Vagina (tissue), 2 donors: ENCODE measurements at regions not wholly inside any gene's neighbourhood (a gene's known extent, or its start where the extent isn't known, plus 50 kb on each side); places are given as distances from the start of the nearest gene placed in this dataset.

Experiments used
- DNase-seq, 2 donors: peaks; one replicate each; pipeline ENCODE4 v3.0.0-alpha.2; 2017; ENCODE audit errors: extremely low spot score in 2 of 2
- H3K27ac ChIP-seq: fragments of 200-600 bp; sonication (generic); one replicate; pipeline ENCODE4 v1.5.1; 2019
- H3K27me3 ChIP-seq: fragments of 200-600 bp; sonication (generic); one replicate; pipeline ENCODE4 v1.5.1; 2019
- H3K36me3 ChIP-seq, 2 donors: fragments of 200-600 bp; sonication (generic); one replicate each; pipeline ENCODE4 v1.5.1; 2017 to 2019
- H3K4me1 ChIP-seq: fragments of 200-600 bp; sonication (generic); one replicate; pipeline ENCODE4 v1.5.1; 2019
- H3K4me3 ChIP-seq, 2 donors: fragments of 200-600 bp; sonication (generic); 1 replicate in 1 of 2; 2 replicates in 1 of 2; pipeline ENCODE4 v1.5.1; 2016 to 2019
- H3K9me3 ChIP-seq: fragments of 200-600 bp; sonication (generic); one replicate; pipeline ENCODE4 v1.5.1; 2019
- POLR2A ChIP-seq, 2 donors: fragments of 450-650 bp; IDR thresholded peaks; one replicate each; pipeline ENCODE4 v1.6.1; 2017; ENCODE audit warnings: antibody characterized with exemption in 2 of 2, mild to moderate bottlenecking in 2 of 2, moderate library complexity in 2 of 2
- POLR2AphosphoS5 ChIP-seq, 2 donors: sonication (generic); formaldehyde crosslinking; IDR thresholded peaks; one replicate each; pipeline ENCODE4 v1.9.0; 2017; ENCODE audit warnings: antibody characterized with exemption in 2 of 2, mild to moderate bottlenecking in 2 of 2, low read depth in 1 of 2; ENCODE audit not compliant: insufficient read depth in 1 of 2
- intact Hi-C: fragments of 100-400 bp; cut with DNase I; formaldehyde crosslinking; loops from one replicate; pipeline ENCODE4 v1.15.1; 2023
- TF ChIP-seq, protein P1 (sequence below), 3 experiments: fragments of 450-650 bp in 2 of 3; fragments of 200-600 bp in 1 of 3; sonication (generic) in 1 of 3; IDR thresholded peaks; one replicate each; pipeline ENCODE4 v1.5.1; 2017 to 2019; ENCODE audit warnings: antibody characterized with exemption in 3 of 3, mild to moderate bottlenecking in 2 of 3, moderate library complexity in 2 of 3

DNA sequence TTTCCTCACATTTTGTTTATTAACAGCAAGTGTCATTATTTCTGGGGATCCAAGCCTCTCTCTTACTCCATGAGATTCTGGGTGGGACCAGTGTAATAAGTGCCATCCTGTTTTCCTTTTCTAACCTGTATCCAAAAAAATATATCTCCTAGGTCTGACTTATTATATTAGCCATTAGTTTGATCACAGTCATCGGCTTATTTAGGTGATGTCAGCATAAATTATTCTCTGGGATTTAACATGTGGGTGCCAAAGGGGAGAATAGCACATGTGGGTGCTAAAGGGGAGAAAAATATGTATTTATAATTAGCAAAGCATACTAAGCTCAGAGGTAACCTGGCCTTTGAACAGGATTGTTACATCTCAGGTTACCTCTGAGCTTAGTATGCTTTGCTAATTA is 293.8 kb upstream of the SEMA3D start:
- Histone ChIP-seq H3K4me3 (no peak overlapping the region), H3K9me3 (no peaks in the 10 kb centered on the region), H3K36me3 (no peaks in the 10 kb centered on the region), H3K27me3 (no peaks in the 10 kb centered on the region), H3K4me1 (peaks cover 8% of the 10 kb centered on the region), H3K27ac (no peak overlapping the region)
- intact Hi-C loops = no loop called here
- DNase-seq = no peak
- no peak for TF ChIP-seq POLR2AphosphoS5 (IDR thresholded peaks at IDR 0.05; ENCODE audit: insufficient read depth in 1 of 2, low read depth in 1 of 2)
- TF ChIP-seq, protein P1, sequence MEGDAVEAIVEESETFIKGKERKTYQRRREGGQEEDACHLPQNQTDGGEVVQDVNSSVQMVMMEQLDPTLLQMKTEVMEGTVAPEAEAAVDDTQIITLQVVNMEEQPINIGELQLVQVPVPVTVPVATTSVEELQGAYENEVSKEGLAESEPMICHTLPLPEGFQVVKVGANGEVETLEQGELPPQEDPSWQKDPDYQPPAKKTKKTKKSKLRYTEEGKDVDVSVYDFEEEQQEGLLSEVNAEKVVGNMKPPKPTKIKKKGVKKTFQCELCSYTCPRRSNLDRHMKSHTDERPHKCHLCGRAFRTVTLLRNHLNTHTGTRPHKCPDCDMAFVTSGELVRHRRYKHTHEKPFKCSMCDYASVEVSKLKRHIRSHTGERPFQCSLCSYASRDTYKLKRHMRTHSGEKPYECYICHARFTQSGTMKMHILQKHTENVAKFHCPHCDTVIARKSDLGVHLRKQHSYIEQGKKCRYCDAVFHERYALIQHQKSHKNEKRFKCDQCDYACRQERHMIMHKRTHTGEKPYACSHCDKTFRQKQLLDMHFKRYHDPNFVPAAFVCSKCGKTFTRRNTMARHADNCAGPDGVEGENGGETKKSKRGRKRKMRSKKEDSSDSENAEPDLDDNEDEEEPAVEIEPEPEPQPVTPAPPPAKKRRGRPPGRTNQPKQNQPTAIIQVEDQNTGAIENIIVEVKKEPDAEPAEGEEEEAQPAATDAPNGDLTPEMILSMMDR (IDR thresholded peaks at IDR 0.05) = no peak
- no peak for TF ChIP-seq POLR2A (IDR thresholded peaks at IDR 0.05)

DNA sequence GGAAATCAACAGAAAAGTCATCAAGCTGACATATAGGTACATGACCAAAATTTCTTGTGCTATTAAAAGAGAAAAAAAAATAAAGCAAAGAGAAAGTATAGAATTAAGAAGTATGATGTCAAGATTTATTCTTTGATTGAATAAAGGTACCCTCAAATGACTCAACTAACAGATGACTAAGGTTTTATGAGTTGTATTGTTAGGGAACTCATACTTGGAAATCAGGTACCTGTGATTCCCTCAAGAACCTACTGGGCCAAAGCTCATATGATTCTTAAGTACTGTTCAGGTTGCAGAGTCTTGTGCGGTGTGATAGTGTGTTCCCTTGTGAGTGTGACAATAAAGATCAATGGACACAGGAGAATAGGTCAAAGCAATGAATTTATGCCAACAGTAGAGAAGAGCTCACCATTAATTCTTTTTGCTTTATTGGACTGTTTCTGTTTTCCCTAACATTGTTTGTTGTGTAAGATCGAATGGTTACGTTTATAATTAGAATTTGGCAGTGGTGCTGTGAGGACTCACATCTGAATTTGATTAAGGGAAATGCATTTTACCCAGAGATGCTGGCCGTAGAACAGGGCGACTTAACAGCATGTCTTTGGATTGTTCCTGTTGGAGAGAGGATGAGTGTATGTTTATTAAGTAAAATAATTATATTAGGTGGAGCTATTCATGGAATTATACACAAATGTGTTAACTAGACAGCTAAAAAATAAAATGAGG is 293.2 kb upstream of the SEMA3D start:
- no peak overlapping the region for H3K4me3 ChIP-seq
- peaks cover 8% of the 10 kb centered on the region for H3K4me1 ChIP-seq
- TF ChIP-seq POLR2A (IDR thresholded peaks at IDR 0.05) (no peak), POLR2AphosphoS5 (IDR thresholded peaks at IDR 0.05; ENCODE audit: insufficient read depth in 1 of 2, low read depth in 1 of 2) (no peak)
- TF ChIP-seq, protein P1 (IDR thresholded peaks at IDR 0.05) = no peak
- no peak overlapping the region for H3K27ac ChIP-seq
- intact Hi-C loops = no loop called here
- no peaks in the 10 kb centered on the region for H3K36me3 ChIP-seq
- DNase-seq = no peak
- no peaks in the 10 kb centered on the region for H3K9me3 ChIP-seq
- H3K27me3 ChIP-seq = no peaks in the 10 kb centered on the region

DNA sequence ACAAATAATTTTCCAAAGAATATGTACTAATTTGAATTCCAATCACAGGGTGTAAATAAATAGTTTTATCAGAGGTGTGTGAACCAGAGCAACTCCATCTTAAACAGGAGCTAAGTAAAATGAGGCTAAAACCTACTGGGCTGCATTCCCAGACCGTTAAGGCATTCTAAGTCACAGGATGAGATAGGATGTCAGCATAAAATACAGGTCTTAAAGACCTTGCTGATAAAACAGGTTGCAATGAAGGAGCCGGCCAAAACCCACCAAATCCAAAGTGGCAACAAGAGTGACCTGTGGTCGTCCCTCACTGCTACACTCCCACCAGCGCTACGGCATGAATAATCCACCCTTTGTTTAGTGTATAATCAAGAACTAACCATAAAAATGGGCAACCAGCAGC is 291.7 kb upstream of the SEMA3D start:
- Histone ChIP-seq H3K4me3 (no peak overlapping the region), H3K27ac (no peak overlapping the region), H3K4me1 (peaks cover 8% of the 10 kb centered on the region), H3K27me3 (no peaks in the 10 kb centered on the region), H3K9me3 (no peaks in the 10 kb centered on the region), H3K36me3 (no peaks in the 10 kb centered on the region)
- DNase-seq = no peak
- intact Hi-C loops = no loop called here
- TF ChIP-seq, protein P1 (IDR thresholded peaks at IDR 0.05) = no peak
- TF ChIP-seq POLR2AphosphoS5 (IDR thresholded peaks at IDR 0.05; ENCODE audit: insufficient read depth in 1 of 2, low read depth in 1 of 2) (no peak), POLR2A (IDR thresholded peaks at IDR 0.05) (no peak)

DNA sequence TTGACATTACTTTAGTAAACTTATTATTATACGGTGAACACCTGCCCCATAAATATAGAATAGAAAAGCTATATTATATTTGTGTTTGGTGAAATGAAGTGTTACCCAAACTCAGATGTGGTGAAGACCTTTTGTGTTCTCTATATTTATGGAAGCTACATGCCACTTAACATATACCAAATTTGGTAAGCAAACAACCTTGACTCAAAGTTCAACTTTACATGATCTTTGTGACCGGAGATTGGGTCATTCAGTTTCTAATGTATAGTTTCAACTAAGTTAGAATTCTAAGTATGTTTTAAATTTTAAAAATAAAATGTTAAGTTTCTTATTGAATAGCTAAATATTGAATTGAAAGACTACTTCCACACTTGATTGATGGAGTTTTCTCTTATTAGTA is 288.6 kb upstream of the SEMA3D start:
- Histone ChIP-seq H3K9me3 (no peaks in the 10 kb centered on the region), H3K36me3 (no peaks in the 10 kb centered on the region), H3K27ac (no peak overlapping the region), H3K4me3 (no peak overlapping the region), H3K4me1 (peaks cover 8% of the 10 kb centered on the region), H3K27me3 (no peaks in the 10 kb centered on the region)
- no peak for DNase-seq
- TF ChIP-seq, protein P1 (IDR thresholded peaks at IDR 0.05) = no peak
- TF ChIP-seq POLR2AphosphoS5 (IDR thresholded peaks at IDR 0.05; ENCODE audit: insufficient read depth in 1 of 2, low read depth in 1 of 2) (no peak), POLR2A (IDR thresholded peaks at IDR 0.05) (no peak)
- intact Hi-C loops = no loop called here

DNA sequence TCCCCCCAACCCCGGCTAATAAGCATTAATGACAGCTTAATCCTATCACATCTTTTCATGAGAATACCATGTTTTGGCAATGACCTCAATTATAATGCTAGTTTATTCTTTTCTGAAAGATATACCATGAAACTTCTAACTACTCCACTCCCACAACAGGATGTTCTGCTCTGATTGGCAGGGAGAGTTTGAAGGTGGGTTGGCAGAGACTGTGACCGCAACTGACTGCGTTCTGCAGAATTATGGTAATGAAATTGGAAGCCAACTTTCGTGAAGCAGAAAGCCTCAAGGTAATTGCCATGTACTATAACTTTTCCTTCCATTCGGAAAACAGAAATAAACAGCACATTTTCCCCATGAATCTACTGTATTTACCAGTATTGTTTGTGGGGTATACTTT is 288.2 kb upstream of the SEMA3D start:
- H3K4me3 ChIP-seq = no peak overlapping the region
- H3K27me3 ChIP-seq = no peaks in the 10 kb centered on the region
- DNase-seq = no peak
- TF ChIP-seq, protein P1 (IDR thresholded peaks at IDR 0.05) = no peak
- no peak for TF ChIP-seq POLR2A (IDR thresholded peaks at IDR 0.05)
- no peak for TF ChIP-seq POLR2AphosphoS5 (IDR thresholded peaks at IDR 0.05; ENCODE audit: insufficient read depth in 1 of 2, low read depth in 1 of 2)
- no peaks in the 10 kb centered on the region for H3K36me3 ChIP-seq
- H3K27ac ChIP-seq = no peak overlapping the region
- peaks cover 5% of the 10 kb centered on the region for H3K4me1 ChIP-seq
- intact Hi-C loops = no loop called here
- H3K9me3 ChIP-seq = no peaks in the 10 kb centered on the region
